ENCODE measurements at regions not wholly inside any gene's neighbourhood (a gene's known extent, or its start where the extent isn't known, plus 50 kb on each side); places are given as distances from the start of the nearest gene placed in this dataset.

DNA sequence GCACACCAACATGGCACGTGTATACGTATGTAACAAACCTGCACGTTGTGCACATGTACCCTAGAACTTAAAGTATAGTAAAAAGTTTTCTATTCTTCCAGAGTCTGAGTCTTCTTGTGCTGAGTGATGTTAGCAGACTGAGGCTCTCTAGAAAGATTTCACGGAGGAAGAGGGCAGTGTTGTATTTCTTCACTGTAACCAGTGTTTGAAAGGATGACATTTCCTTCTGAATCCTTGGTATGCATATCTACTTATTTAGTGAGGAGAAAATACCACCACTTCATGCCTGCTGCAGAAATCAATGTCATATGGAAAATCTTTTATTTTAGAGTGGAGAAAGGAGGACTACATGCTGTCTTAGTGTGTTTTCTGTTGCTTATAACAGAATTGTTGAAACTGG, 357.1 kb downstream of the CCDC85A start:
- H3K27ac ChIP-seq, result no peak overlapping the region
- no peaks in the 10 kb centered on the region for H3K27me3 ChIP-seq
- TF ChIP-seq POLR2A (IDR thresholded peaks at IDR 0.05), result no peak
- no peak for DNase-seq
- no peaks in the 10 kb centered on the region for H3K4me1 ChIP-seq
- no peaks in the 10 kb centered on the region for H3K36me3 ChIP-seq
- no peaks in the 10 kb centered on the region for H3K9me3 ChIP-seq
- no peak overlapping the region for H3K4me3 ChIP-seq

DNA sequence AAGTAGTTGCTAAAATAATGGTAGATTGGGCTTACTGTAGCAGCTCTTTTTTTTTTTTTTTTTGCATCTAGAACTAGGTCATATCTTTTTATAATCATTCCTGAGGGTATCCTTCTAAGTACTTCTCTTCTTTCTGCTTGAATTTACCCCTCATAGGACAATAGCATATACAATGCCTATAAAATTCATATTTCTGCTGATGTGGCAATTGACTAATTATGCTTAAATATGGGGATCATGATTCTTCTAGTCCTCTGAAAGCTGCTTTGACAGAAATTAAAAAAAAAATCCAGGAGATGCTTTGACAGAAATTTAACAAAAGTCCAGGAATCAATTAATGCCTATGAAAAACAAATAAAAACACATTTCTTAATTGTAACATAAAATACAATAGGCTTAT, 358.4 kb downstream of the CCDC85A start:
- H3K4me3 ChIP-seq, result no peak overlapping the region

DNA sequence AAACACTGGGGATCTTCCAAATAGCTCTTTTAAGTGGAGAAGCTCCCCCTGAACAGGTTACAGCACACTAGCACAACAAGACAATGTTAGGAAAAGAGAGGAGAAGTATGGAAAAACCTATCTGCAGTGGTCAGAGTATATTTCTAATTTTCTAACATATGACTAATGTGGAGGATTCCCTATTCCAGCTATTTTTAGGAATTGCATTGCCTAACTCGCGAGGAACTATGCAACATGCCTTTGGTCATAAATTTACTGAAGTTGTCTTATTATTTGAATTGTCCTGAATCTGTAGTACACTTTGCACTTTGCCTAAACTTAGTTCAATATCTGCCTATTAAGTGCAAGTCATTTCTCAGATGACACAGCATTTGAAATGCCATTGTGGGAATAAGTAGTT, 381.4 kb downstream of the CCDC85A start:
- Histone ChIP-seq H3K9me3 (no peaks in the 10 kb centered on the region), H3K4me1 (no peaks in the 10 kb centered on the region), H3K4me3 (no peak overlapping the region), H3K27me3 (no peaks in the 10 kb centered on the region), H3K27ac (no peak overlapping the region), H3K36me3 (no peaks in the 10 kb centered on the region)
- TF ChIP-seq POLR2A (IDR thresholded peaks at IDR 0.05), result no peak
- TF ChIP-seq, protein P1, sequence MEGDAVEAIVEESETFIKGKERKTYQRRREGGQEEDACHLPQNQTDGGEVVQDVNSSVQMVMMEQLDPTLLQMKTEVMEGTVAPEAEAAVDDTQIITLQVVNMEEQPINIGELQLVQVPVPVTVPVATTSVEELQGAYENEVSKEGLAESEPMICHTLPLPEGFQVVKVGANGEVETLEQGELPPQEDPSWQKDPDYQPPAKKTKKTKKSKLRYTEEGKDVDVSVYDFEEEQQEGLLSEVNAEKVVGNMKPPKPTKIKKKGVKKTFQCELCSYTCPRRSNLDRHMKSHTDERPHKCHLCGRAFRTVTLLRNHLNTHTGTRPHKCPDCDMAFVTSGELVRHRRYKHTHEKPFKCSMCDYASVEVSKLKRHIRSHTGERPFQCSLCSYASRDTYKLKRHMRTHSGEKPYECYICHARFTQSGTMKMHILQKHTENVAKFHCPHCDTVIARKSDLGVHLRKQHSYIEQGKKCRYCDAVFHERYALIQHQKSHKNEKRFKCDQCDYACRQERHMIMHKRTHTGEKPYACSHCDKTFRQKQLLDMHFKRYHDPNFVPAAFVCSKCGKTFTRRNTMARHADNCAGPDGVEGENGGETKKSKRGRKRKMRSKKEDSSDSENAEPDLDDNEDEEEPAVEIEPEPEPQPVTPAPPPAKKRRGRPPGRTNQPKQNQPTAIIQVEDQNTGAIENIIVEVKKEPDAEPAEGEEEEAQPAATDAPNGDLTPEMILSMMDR (IDR thresholded peaks at IDR 0.05), result no peak
- DNase-seq, result no peak

More for the DNA sequence above, 358.4 kb downstream of the CCDC85A start:
- no peak for DNase-seq
- no peak for TF ChIP-seq POLR2A (IDR thresholded peaks at IDR 0.05)
- TF ChIP-seq, protein P1 (IDR thresholded peaks at IDR 0.05), result no peak
- Histone ChIP-seq H3K4me1 (no peaks in the 10 kb centered on the region), H3K36me3 (no peaks in the 10 kb centered on the region), H3K27ac (no peak overlapping the region), H3K9me3 (no peaks in the 10 kb centered on the region), H3K27me3 (no peaks in the 10 kb centered on the region)

DNA sequence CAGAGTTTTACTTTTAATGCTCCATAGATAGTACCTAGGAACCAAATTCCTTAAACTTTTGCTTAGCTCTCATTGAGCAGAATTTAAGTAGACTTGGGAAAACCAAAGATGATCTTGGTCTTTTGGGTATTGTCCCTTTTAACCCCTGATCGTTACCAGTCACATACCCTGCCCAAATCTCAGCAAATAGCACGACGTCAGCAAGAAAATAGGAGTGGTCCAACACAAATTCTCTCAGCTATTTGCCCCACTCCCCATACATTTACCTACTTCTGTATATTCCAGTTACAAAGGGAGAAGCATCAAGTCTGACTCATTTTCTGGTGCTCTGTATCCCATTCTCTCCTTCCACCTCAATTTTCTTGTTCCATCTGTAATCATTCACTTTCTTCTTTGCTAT, 387.3 kb downstream of the CCDC85A start:
- H3K9me3 ChIP-seq, result no peaks in the 10 kb centered on the region
- no peak overlapping the region for H3K27ac ChIP-seq
- no peaks in the 10 kb centered on the region for H3K27me3 ChIP-seq
- H3K36me3 ChIP-seq, result no peaks in the 10 kb centered on the region
- no peak for DNase-seq
- no peak overlapping the region for H3K4me3 ChIP-seq
- no peaks in the 10 kb centered on the region for H3K4me1 ChIP-seq
- no peak for TF ChIP-seq POLR2A (IDR thresholded peaks at IDR 0.05)
- TF ChIP-seq, protein P1 (IDR thresholded peaks at IDR 0.05), result no peak

DNA sequence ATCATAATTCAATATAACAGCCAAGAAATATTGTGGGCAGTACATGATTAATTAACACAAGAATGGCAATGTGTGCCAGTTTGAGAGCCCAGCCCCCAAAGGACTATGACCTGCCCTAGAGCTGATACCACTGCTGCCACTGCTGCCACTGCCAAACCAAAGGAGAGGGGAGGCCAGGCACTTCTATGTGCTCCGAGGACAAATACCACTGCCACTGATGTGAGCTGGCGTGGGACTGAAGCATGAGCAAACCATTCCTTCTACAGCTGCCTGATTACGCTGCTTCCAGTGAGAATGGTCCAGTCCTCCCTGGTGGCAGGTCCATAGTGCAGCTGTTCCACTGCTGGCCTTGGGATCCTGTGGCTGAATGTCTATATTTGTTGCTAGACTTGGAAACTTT, 392.2 kb downstream of the CCDC85A start:
- H3K9me3 ChIP-seq, result no peaks in the 10 kb centered on the region
- DNase-seq, result no peak
- no peaks in the 10 kb centered on the region for H3K4me1 ChIP-seq
- no peaks in the 10 kb centered on the region for H3K27me3 ChIP-seq
- TF ChIP-seq, protein P1 (IDR thresholded peaks at IDR 0.05), result no peak
- no peak for TF ChIP-seq POLR2A (IDR thresholded peaks at IDR 0.05)
- H3K4me3 ChIP-seq, result no peak overlapping the region
- H3K36me3 ChIP-seq, result no peaks in the 10 kb centered on the region
- H3K27ac ChIP-seq, result no peak overlapping the region

DNA sequence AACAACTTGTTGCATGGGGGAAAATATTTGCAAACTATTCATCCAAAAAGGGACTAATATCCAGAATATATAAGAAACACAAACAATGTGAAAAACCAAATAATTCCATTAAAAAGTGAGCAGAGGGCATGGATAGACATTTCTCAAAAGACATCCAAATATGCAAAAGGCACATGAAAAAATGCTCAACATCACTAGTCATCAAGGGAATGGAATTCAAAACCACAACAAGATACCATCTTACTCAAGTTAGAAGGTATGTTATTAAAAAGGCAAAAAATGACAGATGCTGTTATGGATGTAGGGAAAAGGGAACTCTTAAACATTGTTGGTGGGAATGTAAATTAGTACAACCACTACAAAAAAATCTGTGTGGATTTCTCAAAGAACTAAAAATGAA, 396.5 kb downstream of the CCDC85A start:
- Histone ChIP-seq H3K4me1 (no peaks in the 10 kb centered on the region), H3K36me3 (no peaks in the 10 kb centered on the region), H3K27ac (no peak overlapping the region), H3K4me3 (no peak overlapping the region), H3K27me3 (no peaks in the 10 kb centered on the region), H3K9me3 (no peaks in the 10 kb centered on the region)
- DNase-seq, result no peak
- TF ChIP-seq, protein P1 (IDR thresholded peaks at IDR 0.05), result no peak
- TF ChIP-seq POLR2A (IDR thresholded peaks at IDR 0.05), result no peak
